CD4-positive, alpha-beta T cell treated with Interleukin-21 for 1 hour (primary cell): ENCODE measurements at regions not wholly inside any gene's neighbourhood (a gene's known extent, or its start where the extent isn't known, plus 50 kb on each side); places are given as distances from the start of the nearest gene placed in this dataset.

Source experiments
- DNase-seq: peaks from one replicate; pipeline ENCODE4 v3.0.0-alpha.2; 2020

DNA sequence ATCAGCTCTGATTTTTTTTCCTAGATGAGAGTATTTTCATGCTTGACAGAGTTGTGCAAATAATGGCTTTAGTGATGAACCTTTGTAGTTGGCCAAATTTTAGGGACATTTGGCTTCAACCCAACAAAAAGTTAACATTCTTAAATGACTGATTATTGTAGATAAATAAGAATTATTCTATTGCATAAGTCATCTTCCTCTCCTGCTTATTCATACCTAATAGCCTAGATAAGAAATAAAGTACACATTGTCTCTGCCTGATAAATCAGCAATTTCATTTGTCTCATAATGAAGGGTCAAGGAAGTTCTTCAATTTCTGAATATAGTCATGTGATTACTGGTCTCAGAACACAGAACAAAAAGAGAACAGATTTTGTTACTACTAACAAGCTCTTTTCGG is 428.9 kb upstream of the IL12A start:
- no peak for DNase-seq

DNA sequence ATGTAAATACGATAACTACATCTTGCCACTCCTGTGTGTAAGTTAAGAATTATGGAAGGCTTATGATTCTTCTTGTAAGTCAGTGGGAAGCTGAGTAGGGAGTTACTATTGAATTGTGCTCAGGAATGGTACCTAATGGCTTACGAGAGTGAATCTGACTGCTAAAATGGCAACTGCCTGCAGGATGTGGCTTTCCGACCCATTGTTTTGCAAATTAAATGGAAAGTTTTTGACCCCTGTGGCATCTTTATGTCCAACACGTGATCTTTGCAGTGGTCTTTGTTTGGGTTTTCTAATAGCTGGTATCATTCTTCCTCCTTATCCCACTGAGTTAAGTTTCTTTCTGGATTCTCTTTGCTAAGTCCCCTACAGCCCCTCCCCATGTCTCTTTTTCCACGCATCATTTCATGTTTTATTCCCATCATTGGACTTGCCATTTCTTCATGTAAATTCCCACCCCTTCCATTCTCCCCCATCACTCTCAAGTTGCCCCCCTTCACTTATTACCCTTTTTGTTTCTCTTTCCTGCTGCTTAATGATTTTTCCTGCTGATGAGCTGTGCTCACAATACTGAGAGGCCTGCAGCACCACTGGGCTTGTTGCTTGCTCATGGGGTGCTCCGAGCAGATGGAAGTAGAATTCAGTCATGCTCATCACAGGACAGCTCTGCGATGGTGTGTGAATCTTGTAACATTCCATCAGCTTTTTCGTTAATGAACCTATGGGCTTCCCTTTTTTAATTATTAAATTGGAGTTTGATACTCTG is 428.2 kb upstream of the IL12A start:
- DNase-seq, result no peak

DNA sequence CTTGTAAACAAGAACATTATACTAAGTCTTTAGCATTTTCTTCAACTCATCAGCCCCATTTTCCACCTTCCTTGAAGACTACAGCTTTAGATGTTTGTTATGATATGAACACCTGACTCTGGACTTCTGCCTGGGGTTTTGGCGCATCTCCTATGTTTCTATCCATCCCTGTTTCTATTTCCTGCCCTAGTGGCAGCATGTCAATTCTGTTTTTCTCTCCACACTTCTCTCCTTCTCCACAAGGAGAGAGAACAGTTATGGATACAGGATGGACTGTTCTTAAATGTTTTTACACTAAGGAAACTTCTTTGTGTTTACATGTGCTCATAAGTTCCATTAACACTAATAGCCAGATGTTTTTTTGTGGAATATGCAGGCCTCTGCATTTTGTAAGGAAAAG is 423.3 kb upstream of the IL12A start:
- no peak for DNase-seq

DNA sequence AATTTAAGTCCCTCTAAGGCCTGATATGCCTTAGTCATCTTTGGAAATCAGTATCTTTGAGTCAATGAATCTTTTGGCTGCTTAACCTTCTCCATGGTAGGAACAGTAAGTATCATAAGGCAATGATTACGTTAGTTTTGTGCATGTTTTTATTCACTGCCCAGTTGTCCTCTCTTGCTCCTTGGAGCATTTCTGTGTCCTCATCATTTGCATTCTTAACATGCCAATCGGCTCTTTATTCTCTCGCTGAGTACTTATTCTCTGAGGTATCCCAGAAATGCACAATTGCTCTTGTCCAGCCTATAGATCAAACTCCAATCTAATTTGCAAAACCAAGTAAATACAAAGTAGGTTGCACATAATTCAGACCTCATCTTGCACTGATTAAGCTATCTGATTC is 405.0 kb upstream of the IL12A start:
- DNase-seq, result no peak

DNA sequence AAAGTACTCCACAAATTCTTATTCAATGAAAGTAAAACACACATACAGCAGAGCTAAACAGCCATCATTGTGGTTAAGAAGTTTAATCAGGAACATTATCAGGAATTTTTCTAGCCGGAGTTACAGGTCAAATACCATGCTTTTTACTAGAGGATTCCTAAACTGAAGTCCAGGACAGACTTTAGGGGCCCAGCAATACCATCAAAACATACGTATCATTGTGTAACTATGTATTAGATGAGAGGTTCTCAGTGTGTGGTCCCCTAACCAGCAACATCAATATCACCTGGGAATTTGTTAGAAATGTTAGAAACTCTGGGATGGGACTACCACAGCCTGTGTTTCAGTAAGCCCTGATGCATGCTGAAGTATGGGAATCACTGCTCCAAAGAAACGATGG is 404.2 kb upstream of the IL12A start:
- no peak for DNase-seq

DNA sequence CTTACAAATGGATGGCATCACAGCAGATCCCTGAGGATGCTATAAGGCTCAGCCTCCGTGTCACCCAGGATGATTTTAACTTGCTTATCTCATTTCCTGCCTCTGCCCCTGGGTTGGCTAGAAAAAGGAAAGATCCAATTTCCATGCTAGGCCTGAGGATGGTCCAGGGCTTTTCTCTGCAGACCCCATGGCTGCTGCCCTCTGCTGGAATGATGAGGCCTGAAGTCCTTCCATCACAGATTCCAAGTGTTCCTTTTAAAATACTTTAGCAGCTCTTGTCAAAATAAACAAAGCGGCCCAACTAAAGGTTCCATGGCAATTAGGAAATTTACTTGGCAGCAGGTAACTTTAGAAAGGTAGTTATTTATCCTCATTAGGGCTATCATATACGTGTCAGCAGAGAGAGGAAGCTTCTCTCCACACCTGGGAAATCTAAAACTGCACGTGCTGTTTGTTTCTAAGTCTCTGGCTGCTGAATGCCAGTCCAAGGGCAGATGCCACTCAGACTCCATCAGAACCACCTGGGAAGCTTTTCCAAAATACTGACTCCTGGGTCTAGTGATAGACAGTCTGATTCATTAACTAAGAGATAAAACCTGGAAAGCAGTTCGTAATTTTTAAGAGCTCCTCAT is 401.9 kb upstream of the IL12A start:
- no peak for DNase-seq

DNA sequence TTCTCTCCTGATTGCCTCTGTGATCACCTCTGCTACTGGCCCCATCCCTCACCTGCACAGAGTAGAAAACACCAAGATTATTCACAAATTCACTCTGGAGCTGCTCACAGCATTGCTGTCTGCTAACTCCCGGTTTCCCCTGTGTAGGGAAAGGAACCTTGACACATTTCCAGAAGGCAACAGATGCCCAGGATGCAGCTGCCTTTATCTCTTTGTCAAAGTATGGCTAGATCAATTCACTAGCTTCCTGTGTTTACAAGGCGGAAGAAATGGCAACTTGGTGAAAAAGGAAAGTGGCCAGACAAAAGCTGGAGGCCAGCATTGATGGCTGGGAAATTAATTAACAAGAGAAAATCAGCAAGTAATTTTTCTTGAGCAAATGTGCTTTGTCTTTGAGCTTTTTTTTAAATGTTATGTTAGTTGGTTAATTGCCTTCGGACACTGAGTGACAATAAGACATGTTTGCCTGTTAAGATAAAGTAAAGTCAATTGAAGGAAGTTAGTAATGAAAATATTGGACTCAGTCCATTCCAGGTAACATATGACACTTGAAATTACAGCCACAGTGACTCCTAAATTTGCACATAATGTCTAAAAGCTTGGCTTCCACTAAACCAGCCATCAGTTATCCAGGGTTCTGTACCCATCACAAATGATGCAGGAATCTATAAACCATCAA is 394.6 kb upstream of the IL12A start:
- DNase-seq, result no peak

DNA sequence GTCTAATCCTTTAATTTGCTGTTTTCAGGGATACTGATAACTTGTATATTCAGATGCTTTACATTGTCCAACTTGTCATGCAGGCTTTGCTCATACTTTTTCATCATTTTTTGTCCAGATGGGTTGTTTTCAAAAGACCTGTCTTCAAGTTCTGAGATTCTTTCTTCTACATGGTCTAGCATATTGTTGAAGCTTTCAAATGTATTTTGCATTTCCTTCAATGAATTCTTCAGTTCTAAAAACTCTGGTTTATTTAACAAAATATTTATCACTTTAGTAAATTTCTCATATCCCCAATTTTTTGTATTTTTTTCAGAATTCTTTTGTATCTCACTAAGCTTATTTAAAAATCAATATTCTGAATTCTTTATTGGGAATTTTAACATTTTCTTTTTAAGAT is 388.3 kb upstream of the IL12A start:
- no peak for DNase-seq

DNA sequence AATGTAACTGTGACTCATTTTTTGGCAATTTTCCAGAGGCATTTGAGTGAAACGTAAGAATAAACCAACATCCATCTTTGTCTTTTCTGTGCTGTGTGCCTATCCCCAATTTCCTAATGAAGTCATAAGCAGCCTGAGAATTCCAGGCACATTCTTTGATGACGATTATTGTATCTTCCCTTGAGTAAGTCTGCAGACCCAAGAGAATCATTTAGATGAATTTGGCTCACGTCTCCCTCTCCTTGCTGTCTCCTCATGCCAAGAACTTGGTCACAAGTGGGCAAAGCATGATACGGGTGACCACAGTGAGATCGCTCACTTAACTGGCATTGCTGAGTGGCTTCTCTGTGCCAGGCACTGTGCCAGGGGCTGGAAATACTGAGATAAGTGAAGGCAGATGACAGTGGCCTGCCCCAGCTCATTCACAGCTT is 384.5 kb upstream of the IL12A start:
- DNase-seq, result no peak

DNA sequence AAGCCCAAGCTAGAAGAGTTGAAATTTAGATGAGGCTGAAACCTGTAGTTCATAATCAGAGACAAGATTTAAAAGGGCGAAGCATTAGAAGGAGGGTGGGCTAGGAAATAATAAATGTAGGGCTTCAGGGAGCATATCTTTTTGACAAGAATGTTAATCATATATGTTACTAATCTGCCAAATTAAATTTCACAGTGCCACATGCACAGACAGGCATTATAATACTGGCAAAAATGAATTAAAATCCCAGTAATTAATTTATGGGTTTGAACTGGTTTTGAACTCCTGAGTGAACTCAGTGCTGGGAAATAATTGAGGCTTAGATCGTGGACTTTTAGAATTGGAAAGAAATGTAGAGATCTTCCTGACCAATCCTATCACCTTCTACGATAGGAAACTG is 383.5 kb upstream of the IL12A start:
- DNase-seq, result no peak

DNA sequence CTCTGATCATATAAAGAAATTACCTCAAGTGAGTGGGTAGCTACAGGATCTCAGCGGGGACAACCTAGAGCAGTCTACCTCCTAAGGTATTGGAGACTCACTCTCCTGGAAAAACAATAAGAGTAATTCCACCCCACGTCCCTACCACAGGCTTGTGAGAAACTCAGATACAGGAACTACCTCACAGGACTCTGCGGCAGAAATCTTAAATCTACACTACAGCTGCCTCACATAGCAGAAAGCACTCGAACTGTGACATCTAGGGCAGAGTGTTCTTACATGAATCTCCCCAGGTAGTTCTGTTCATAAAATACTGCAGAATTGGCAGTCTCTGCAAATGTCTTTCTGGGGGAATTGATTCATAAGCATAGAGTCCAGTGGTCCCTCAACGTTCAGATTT is 382.9 kb upstream of the IL12A start:
- no peak for DNase-seq

DNA sequence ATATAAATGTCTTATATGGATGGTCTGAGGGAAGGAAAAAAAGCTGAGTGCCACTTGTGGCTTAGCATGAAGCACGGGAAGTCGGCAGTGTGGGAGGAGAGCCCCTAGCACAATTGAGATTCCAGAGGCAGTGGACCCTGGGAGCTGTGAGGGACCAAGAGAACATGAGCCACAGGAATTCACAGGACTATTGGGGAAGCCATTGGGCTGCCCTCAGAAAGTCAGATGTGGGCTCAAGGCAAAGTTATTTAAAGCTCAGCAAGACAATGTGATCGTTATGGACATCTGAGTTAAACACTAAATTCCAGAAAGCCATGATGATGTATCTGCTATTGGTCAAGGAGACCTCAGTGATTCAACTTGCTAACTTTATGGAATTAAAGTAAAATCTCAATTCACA is 380.8 kb upstream of the IL12A start:
- DNase-seq, result no peak

DNA sequence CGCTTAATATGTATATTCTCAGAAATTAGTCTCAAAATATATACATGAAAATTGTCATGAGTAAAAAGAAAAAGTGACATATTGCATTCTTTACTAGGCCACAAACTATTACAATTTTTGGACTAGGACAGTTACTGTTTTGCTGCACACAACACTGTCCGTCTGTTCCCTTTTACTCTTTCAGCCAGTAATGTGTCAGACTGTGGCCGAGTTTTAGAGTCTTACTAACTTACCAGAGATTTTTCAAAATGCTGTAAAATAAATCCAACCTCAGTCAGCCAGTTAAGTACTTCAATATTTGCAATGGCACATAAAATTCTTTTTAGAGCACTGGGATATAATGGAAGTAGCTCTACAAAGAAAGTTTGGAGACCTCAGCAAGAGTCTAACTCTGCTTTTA is 380.3 kb upstream of the IL12A start:
- no peak for DNase-seq

DNA sequence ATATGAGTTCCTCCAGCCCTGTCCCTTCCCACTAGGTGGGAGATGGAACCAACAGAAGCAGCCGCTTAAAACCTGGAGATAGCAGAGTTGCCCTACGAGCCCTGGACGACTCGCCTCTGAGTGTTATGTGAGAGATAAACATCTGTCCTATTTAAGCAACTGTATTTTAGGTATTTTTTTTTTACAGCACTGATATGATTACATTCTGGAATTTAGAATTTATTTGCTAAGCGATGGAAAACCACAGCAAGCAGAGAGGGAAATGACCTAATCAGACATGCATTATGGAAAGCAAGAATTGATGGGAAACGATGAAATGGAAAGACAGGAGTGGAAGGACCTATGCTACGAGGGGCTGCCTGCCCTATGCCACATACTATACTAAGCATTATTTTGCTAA is 379.0 kb upstream of the IL12A start:
- DNase-seq, result no peak

DNA sequence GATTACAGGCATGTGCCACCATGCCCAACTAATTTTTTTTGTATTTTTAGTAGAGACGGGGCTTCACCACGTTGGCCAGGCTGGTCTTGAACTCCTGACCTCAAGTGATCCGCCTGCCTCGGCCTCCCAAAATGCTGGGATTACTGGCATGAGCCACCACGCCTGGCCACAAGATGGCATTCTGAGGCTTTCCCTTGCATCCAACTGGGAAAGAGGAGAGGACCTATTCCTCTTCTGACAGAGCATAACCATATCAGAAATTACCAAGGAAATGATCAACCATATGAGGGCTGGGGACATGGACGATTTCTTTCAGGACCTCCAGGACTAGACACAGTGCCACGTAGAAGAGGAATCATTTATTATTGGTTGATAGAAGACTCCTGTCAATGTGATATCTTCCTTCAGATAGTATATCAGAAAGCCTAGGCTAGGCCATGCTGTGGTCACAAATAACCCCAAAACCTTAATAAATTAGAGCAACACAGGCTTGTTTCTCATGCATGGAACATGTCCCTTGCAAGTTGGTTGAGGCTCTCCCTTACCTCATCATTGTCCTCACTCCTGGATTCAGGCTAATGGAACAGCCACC is 372.3 kb upstream of the IL12A start:
- no peak for DNase-seq

DNA sequence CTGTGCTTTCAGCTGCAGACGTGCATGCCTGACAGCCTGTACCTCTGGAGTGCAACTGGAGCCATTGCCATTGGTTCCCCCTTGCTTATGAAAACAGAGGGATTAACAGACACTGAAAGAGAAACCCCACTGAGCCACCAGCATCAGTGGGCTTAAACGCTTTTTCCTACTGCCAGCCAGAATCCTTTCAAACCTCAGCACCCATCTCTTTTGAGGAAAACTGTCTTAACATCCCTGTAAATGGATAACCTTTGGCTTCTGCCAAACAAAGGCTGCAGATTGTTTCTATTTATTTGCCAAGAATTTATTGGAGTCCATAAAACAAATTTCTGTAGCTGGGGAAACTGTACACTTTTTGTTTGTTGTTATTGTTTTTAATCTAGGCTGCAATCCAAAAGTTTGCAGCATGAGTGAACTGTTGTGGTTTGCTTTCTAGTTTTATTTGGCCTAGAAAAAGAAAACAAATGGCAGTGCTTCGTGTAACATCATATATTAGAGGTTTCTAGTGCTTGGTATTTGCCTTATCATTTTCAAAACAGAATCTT is 369.2 kb upstream of the IL12A start:
- DNase-seq, result no peak

DNA sequence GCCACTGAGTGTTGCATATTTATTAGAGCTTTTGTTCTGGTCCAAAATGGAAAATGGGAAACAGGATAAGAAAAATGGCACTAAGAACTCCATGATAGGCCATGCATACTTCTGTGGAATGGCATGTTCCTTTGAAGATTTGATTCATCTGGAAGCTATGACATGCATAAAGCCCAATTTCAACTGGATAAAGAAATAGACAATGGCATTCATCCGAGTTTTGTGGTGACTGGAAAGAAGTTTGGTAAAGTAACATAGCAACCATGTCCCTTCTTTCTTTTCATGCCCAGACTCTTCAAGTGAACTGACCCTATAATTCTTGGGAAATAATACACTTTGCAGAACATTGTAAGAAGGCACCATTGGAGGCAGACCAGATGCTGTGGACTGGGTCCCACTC is 368.4 kb upstream of the IL12A start:
- no peak for DNase-seq

DNA sequence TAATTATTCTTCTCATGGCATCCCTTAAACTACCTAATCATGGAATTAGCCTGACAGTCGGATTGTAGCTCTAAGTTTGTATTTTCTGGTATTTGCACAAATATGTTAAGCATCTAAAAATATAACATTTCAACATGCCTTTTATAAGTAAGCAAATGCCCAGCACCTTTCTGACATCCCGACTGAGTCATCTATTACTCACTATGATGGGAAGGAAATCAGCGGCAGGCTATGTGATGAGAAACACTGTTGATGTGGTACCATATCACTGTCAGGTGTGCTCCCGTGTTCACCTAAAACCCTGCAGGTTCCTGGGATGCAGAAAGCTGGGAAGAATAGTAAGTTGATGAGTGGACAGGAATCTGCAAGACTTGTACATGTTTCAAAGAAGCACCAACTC is 367.8 kb upstream of the IL12A start:
- no peak for DNase-seq

DNA sequence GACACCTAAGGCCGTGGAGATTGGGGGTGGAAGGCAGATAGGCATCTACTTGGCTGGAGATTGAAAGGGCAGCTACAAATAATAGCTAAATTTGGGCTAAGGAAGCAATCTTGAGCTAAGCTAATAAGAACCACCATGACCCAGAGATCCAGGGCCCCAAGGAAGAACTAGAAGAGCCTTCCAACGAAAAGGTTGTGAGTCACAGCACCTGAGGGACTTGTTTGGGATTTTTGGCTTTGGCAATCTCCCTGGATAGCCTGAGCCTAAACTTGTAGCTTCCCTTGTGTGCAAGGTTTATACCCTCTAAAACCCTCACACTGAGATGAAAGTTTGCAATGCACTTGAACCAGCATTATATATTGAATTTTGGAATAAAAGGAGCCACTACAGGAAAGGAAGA is 364.0 kb upstream of the IL12A start:
- no peak for DNase-seq

DNA sequence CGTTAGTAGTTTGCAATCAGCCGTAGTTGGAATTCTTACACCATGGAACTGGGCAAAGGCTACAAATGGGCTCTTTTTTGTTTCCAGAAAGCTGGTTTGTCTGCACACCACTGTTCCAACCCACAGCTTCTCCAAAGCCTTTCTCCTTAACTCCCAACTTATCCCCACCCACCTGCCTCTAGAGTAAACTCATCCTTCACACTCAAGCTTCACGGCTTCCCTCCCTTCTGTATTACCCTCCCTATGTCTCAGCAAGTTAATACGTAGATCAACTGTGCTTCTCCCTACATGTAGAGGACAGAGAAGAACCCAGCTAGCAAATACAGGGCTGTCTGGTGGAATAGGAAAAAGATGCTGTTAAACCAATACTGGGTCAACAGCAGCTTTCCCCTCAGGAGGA is 363.0 kb upstream of the IL12A start:
- DNase-seq, result no peak

DNA sequence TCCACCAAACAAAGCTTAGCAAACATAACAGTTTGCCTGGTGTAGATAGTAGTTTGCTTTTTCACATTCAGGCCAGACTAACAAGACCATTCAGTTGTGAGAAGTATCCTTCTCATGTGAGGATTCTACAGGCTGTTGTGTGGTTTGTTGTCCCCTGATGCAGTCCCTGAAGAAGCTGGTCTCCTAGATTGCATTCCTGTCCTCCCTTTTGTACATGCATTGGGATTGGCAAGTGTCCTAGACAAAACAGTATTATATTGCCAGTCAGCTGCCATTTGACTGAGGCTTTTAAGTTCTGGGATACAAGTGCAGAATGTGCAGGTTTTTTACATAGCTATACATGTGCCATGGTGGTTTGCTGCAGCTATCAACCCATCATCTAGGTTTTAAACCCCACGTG is 362.0 kb upstream of the IL12A start:
- no peak for DNase-seq

DNA sequence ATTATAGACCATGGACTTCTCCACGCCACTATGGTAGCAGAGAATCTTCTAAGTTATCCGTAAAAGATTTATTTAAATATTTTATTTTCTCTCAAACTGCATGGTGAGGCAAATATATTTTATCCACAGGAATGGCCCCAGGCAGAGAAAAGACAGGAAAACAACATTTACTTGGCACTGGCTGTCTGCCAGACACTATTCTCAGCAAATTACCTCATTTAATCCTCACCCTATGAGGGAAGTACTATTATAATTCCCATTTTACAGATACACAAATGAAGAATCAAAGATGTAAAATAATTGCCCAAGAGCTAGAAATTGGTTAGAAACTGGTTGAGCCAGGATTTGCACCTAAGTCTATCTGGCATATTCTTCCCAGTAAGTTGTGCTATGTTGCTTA is 361.4 kb upstream of the IL12A start:
- DNase-seq, result no peak

DNA sequence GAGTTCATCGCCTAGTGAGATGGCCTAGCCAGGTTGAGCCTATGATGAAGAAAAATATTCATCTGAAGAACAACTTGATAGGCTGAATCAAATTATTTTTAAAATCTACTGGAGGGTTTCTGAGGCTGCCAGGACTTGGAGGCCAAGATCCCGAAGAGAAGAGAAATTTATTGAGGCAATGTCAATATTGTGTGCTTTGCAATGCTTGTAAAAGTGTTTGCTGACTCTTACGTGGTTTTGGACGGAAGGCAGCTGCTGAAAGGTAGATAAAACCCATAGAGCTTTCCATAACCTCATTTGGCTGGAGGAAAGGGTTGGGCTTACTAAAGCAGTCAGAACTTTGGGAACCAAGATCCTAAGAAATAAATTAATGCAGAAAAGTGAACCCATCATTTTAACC is 361.0 kb upstream of the IL12A start:
- DNase-seq, result no peak
